ENCODE measurements at regions not wholly inside any gene's neighbourhood (a gene's known extent, or its start where the extent isn't known, plus 50 kb on each side); places are given as distances from the start of the nearest gene placed in this dataset.

DNA sequence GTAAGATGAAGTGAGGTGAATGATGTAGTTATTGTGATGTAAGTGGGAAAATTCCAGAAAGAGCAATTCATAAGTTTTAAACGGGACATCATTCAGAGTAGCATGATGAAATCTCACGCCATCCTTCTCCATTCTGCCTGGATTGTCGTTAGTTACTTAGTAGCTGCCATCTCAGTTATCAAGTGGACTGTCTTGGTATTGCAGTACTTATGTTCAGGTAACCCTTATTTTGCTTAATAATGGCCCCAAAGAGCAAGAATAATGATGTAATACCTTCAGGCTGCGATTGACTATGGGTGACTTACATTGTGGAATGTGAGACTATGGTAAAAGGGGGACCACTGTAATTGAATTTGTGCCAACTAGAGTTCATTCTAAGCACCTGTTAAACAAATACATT is 234.1 kb upstream of the TOM1L1 start:
- TF ChIP-seq, protein P1, sequence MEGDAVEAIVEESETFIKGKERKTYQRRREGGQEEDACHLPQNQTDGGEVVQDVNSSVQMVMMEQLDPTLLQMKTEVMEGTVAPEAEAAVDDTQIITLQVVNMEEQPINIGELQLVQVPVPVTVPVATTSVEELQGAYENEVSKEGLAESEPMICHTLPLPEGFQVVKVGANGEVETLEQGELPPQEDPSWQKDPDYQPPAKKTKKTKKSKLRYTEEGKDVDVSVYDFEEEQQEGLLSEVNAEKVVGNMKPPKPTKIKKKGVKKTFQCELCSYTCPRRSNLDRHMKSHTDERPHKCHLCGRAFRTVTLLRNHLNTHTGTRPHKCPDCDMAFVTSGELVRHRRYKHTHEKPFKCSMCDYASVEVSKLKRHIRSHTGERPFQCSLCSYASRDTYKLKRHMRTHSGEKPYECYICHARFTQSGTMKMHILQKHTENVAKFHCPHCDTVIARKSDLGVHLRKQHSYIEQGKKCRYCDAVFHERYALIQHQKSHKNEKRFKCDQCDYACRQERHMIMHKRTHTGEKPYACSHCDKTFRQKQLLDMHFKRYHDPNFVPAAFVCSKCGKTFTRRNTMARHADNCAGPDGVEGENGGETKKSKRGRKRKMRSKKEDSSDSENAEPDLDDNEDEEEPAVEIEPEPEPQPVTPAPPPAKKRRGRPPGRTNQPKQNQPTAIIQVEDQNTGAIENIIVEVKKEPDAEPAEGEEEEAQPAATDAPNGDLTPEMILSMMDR (IDR thresholded peaks at IDR 0.05) = no peak
- no peak for TF ChIP-seq EZH2 (IDR thresholded peaks at IDR 0.05; ENCODE audit: borderline replicate concordance, insufficient read depth, low read depth, low read length, poor library complexity, severe bottlenecking)
